Vagina (tissue), 2 donors: ENCODE measurements at regions not wholly inside any gene's neighbourhood (a gene's known extent, or its start where the extent isn't known, plus 50 kb on each side); places are given as distances from the start of the nearest gene placed in this dataset.
"Not testable (repeated sequence)": the region's sequence is repeated elsewhere in the genome, so short reads cannot be mapped to it uniquely, and the experiment has no call there.

ENCODE experiments used
- CTCF ChIP-seq, 3 experiments: fragments of 450-650 bp in 2 of 3; fragments of 200-600 bp in 1 of 3; sonication (generic) in 1 of 3; IDR thresholded peaks; one replicate each; pipeline ENCODE4 v1.5.1; 2017 to 2019; ENCODE audit warnings: antibody characterized with exemption in 3 of 3, mild to moderate bottlenecking in 2 of 3, moderate library complexity in 2 of 3
- POLR2A ChIP-seq, 2 donors: fragments of 450-650 bp; IDR thresholded peaks; one replicate each; pipeline ENCODE4 v1.6.1; 2017; ENCODE audit warnings: antibody characterized with exemption in 2 of 2, mild to moderate bottlenecking in 2 of 2, moderate library complexity in 2 of 2
- POLR2AphosphoS5 ChIP-seq, 2 donors: sonication (generic); formaldehyde crosslinking; IDR thresholded peaks; one replicate each; pipeline ENCODE4 v1.9.0; 2017; ENCODE audit warnings: antibody characterized with exemption in 2 of 2, mild to moderate bottlenecking in 2 of 2, low read depth in 1 of 2; ENCODE audit not compliant: insufficient read depth in 1 of 2

GRCh38 chr2:215819713-215820112 is 193.6 kb downstream of the MREG start:
- TF ChIP-seq CTCF (IDR thresholded peaks at IDR 0.05); POLR2A (IDR thresholded peaks at IDR 0.05); POLR2AphosphoS5 (IDR thresholded peaks at IDR 0.05; ENCODE audit: insufficient read depth in 1 of 2, low read depth in 1 of 2): not testable (repeated sequence)
